Prostate gland (tissue), 2 donors: ENCODE measurements at regions not wholly inside any gene's neighbourhood (a gene's known extent, or its start where the extent isn't known, plus 50 kb on each side); places are given as distances from the start of the nearest gene placed in this dataset.
"Not testable (repeated sequence)": the region's sequence is repeated elsewhere in the genome, so short reads cannot be mapped to it uniquely, and the experiment has no call there.

Experiments used
- DNase-seq: peaks from one replicate; pipeline ENCODE4 v3.0.0-alpha.2; 2019; ENCODE audit warnings: low spot score
- H3K27ac ChIP-seq, 2 donors: fragments of 200-600 bp; sonication (generic); 2 replicates each; pipeline ENCODE4 v1.5.1; 2017 to 2019
- H3K27me3 ChIP-seq: fragments of 200-600 bp; sonication (generic); replicated peaks from 2 replicates; pipeline ENCODE4 v1.5.1; 2019; ENCODE audit not compliant: insufficient read depth
- H3K36me3 ChIP-seq, 2 donors: fragments of 200-600 bp; sonication (generic); 1 replicate in 1 of 2; 2 replicates in 1 of 2; pipeline versions ENCODE4 v1.5.1 to v1.8.1; 2017 to 2019
- H3K4me1 ChIP-seq: fragments of 200-600 bp; sonication (generic); replicated peaks from 2 replicates; pipeline ENCODE4 v1.5.1; 2019
- H3K4me3 ChIP-seq, 2 donors: fragments of 200-600 bp; sonication (generic); 2 replicates each; pipeline ENCODE4 v1.5.1; 2017 to 2019
- H3K9me3 ChIP-seq: fragments of 200-600 bp; sonication (generic); 2 replicates; pipeline ENCODE4 v1.5.1; 2017
- POLR2A ChIP-seq: fragments of 450-650 bp; IDR thresholded peaks from one replicate; pipeline ENCODE4 v1.6.1; 2016; ENCODE audit warnings: antibody characterized with exemption, mild to moderate bottlenecking
- POLR2AphosphoS5 ChIP-seq: sonication (generic); formaldehyde crosslinking; IDR thresholded peaks from one replicate; pipeline ENCODE4 v1.6.1; 2017; ENCODE audit warnings: antibody characterized with exemption
- WGBS: methylation state at CpG from one replicate; pipeline ENCODE4 v1.1.5; 2018; 5-methylcytosine and 5-hydroxymethylcytosine counted together
- intact Hi-C: fragments of 100-400 bp; cut with DNase I; formaldehyde crosslinking; loops from one replicate; pipeline ENCODE4 v1.14.2; 2022
- TF ChIP-seq, protein P1 (sequence below), 4 experiments: fragments of 200-600 bp in 2 of 4; fragments of 450-650 bp in 2 of 4; sonication (generic) in 2 of 4; IDR thresholded peaks; 1 replicate in 3 of 4; 2 replicates in 1 of 4; pipeline ENCODE4 v1.5.1; 2016 to 2019; ENCODE audit warnings: antibody characterized with exemption in 4 of 4, mild to moderate bottlenecking in 2 of 4, moderate library complexity in 2 of 4

DNA sequence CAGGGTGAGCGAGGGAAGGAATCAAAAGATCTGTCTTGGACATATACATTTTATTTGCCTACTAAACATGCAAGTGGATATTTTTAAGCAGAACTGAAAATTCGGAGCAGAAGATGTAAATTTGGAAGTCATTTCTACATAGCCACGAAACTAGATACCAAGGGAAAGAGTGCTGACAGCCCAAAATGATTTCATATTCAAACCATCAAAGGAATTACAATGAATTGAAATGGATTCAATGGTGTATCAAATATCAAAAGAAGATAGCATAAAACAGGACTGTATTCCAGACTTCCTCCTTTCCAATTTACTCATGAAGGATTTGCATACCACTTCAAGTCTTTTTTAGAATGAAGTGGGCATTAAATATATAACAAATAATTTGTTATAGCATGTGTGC is 313.5 kb upstream of the KITLG start:
- Histone ChIP-seq H3K9me3 (no peaks in the 10 kb centered on the region), H3K27ac (no peak overlapping the region), H3K36me3 (no peaks in the 10 kb centered on the region), H3K4me1 (no peaks in the 10 kb centered on the region), H3K27me3 (no peaks in the 10 kb centered on the region), H3K4me3 (no peak overlapping the region)
- WGBS: 64% methylated on average over 3 of the region's 3 CpGs
- TF ChIP-seq POLR2AphosphoS5 (no peak), POLR2A (no peak)
- TF ChIP-seq, protein P1, sequence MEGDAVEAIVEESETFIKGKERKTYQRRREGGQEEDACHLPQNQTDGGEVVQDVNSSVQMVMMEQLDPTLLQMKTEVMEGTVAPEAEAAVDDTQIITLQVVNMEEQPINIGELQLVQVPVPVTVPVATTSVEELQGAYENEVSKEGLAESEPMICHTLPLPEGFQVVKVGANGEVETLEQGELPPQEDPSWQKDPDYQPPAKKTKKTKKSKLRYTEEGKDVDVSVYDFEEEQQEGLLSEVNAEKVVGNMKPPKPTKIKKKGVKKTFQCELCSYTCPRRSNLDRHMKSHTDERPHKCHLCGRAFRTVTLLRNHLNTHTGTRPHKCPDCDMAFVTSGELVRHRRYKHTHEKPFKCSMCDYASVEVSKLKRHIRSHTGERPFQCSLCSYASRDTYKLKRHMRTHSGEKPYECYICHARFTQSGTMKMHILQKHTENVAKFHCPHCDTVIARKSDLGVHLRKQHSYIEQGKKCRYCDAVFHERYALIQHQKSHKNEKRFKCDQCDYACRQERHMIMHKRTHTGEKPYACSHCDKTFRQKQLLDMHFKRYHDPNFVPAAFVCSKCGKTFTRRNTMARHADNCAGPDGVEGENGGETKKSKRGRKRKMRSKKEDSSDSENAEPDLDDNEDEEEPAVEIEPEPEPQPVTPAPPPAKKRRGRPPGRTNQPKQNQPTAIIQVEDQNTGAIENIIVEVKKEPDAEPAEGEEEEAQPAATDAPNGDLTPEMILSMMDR (IDR thresholded peaks at IDR 0.05): no peak
- DNase-seq: no peak
- intact Hi-C loops: no loop called here

DNA sequence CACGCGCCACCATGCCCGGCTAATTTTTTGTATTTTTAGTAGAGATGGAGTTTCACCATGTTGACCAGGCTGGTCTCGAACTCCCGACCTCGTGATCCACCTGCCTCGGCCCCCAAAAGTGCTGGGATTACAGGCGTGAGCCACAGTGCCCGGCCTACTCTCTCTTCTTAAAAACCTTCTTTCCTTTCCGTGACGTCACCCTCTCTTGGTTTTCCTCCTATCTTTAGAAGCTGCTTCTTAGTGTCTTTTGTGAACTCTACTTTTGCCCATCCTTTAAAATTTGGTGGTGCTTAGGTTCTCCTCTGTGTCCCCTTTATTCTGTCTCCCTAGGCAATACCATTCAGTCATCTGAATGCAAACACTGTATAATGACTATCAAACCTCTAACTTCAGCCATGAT is 311.2 kb upstream of the KITLG start:
- intact Hi-C loops, H3K36me3 ChIP-seq, H3K27ac ChIP-seq, H3K9me3 ChIP-seq, H3K4me3 ChIP-seq, DNase-seq, H3K27me3 ChIP-seq, H3K4me1 ChIP-seq: not testable (repeated sequence)
- WGBS: 96% methylated on average over 11 of the region's 11 CpGs

DNA sequence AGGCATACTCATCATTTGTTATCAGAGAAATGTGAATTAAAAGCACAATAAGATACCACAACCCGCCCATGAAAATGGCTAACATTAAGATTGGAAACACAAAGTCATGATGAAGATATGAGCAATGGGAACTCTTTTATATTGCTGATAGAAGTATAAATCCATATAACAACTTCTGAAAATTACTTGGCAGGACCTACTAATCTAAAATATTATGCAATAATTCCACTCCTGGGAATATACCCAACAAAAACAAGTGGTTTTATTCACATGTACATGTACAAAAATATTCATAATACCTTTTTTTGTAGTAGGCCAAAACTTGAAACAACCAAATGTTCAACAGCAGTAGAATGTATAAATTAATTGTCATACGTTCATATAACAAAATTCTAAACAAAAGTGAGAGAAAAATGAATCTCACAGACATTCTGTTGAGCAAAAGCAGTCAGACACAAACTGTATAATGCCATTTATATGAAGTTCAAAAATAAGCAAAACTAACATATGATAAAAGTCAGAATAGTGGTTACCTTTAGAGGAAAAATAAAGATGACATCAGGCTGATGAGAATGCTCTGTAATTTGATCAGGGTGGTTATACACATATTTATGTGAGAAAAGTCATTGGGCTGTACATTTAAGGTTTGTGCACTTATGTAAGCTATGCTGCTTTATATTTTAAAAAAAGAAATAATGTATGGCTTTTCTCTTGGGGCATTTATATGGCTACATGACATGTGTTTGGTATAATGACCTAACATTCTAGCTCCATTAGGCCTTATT is 309.2 kb upstream of the KITLG start:
- no peaks in the 10 kb centered on the region for H3K36me3 ChIP-seq
- H3K4me1 ChIP-seq: no peaks in the 10 kb centered on the region
- 87% methylated on average over 2 of the region's 2 CpGs for WGBS
- H3K27me3 ChIP-seq: no peaks in the 10 kb centered on the region
- H3K4me3 ChIP-seq: no peak overlapping the region
- intact Hi-C loops: no loop called here
- H3K9me3 ChIP-seq: no peaks in the 10 kb centered on the region
- TF ChIP-seq, protein P1 (IDR thresholded peaks at IDR 0.05): no peak
- TF ChIP-seq POLR2AphosphoS5 (no peak), POLR2A (no peak)
- DNase-seq: no peak
- H3K27ac ChIP-seq: no peak overlapping the region

DNA sequence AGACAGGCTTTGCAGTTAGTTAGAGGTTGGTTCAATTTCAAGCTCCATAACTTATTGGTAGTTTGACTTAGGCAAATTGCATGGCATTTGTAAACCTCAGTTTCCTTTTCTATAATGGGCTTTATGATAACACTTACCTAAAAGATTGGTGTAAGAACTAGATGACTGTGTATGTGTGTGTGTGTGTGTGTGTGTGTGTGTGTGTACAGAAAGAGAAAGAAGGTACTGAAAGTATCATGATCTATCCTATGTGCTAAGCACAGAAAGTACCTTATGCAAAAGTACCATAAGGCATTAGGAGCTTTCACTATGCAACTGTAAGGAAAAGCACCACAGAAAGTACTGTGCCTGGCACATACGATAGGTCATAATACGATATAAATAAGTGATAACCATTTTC is 304.3 kb upstream of the KITLG start:
- no peak for TF ChIP-seq POLR2A
- no peak for TF ChIP-seq POLR2AphosphoS5
- TF ChIP-seq, protein P1 (IDR thresholded peaks at IDR 0.05): no peak
- no peak overlapping the region for H3K27ac ChIP-seq
- intact Hi-C loops: no loop called here
- DNase-seq: no peak
- no peak overlapping the region for H3K4me3 ChIP-seq
- no peaks in the 10 kb centered on the region for H3K4me1 ChIP-seq
- no peaks in the 10 kb centered on the region for H3K9me3 ChIP-seq
- H3K27me3 ChIP-seq: no peaks in the 10 kb centered on the region
- 90% methylated on average over 2 of the region's 2 CpGs for WGBS
- no peaks in the 10 kb centered on the region for H3K36me3 ChIP-seq

DNA sequence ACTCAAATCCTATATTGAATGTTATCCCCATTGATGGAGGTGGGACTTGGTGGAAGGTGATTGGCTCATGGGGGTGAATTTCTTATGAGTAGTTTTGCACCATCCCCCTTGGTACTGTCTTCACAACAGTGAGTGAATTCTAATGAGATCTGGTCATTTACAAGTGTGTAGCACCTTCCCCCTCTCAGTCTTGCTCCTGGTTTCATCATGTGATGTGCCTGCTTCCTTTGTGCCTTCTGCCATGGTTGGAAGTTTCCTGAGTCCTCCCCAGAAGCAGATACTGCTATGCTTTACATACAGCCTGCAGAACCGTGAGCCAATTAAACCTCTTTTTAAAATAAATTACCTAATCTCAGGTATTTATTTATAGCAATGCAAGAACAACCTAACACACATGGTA is 302.4 kb upstream of the KITLG start:
- Histone ChIP-seq H3K4me3 (no peak overlapping the region), H3K4me1 (no peaks in the 10 kb centered on the region), H3K27me3 (no peaks in the 10 kb centered on the region), H3K27ac (no peak overlapping the region), H3K36me3 (no peaks in the 10 kb centered on the region), H3K9me3 (no peaks in the 10 kb centered on the region)
- TF ChIP-seq POLR2AphosphoS5: no peak
- TF ChIP-seq, protein P1 (IDR thresholded peaks at IDR 0.05): no peak
- TF ChIP-seq POLR2A: no peak
- intact Hi-C loops: no loop called here
- WGBS: 93% methylated on average over 1 of the region's 1 CpG
- DNase-seq: no peak
